ENCODE measurements at regions not wholly inside any gene's neighbourhood (a gene's known extent, or its start where the extent isn't known, plus 50 kb on each side); places are given as distances from the start of the nearest gene placed in this dataset.

- DNase-seq (ENCODE audit: low read depth in 2 of 2): no peak
These were observed 213.5 kb upstream of the ADRA1B start for GRCh38 chr5:159702826-159703225.

GRCh38 chr5:159704160-159704559 lies 212.1 kb upstream of the ADRA1B start:
- DNase-seq (ENCODE audit: low read depth in 2 of 2): no peak

- DNase-seq (ENCODE audit: low read depth in 2 of 2): no peak
These were observed 210.3 kb upstream of the ADRA1B start for GRCh38 chr5:159705948-159706347.

GRCh38 chr5:159708090-159708489 lies 208.2 kb upstream of the ADRA1B start:
- no peak for DNase-seq (ENCODE audit: low read depth in 2 of 2)

- DNase-seq (ENCODE audit: low read depth in 2 of 2): no peak
These were observed 203.6 kb upstream of the ADRA1B start for GRCh38 chr5:159712672-159713071.

- DNase-seq (ENCODE audit: low read depth in 2 of 2): no peak
These were observed 203.0 kb upstream of the ADRA1B start for GRCh38 chr5:159713254-159713653.

- DNase-seq (ENCODE audit: low read depth in 2 of 2): no peak
These were observed 202.5 kb upstream of the ADRA1B start for GRCh38 chr5:159713773-159714172.

- no peak for DNase-seq (ENCODE audit: low read depth in 2 of 2)
These were observed 190.8 kb upstream of the ADRA1B start for GRCh38 chr5:159725475-159725874.

- DNase-seq (ENCODE audit: low read depth in 2 of 2): no peak
These were observed 189.1 kb upstream of the ADRA1B start for GRCh38 chr5:159727167-159727566.

GRCh38 chr5:159730285-159730684 lies 186.0 kb upstream of the ADRA1B start:
- no peak for DNase-seq (ENCODE audit: low read depth in 2 of 2)

GRCh38 chr5:159732220-159732619 lies 184.1 kb upstream of the ADRA1B start:
- no peak for DNase-seq (ENCODE audit: low read depth in 2 of 2)

- no peak for DNase-seq (ENCODE audit: low read depth in 2 of 2)
These were observed 181.9 kb upstream of the ADRA1B start for GRCh38 chr5:159734366-159734765.

GRCh38 chr5:159735036-159735435 lies 181.2 kb upstream of the ADRA1B start:
- DNase-seq (ENCODE audit: low read depth in 2 of 2): no peak

GRCh38 chr5:159735749-159736660 lies 180.3 kb upstream of the ADRA1B start:
- no peak for DNase-seq (ENCODE audit: low read depth in 2 of 2)

- DNase-seq (ENCODE audit: low read depth in 2 of 2): no peak
These were observed 179.4 kb upstream of the ADRA1B start for GRCh38 chr5:159736844-159737243.

GRCh38 chr5:159737263-159737662 lies 179.0 kb upstream of the ADRA1B start:
- no peak for DNase-seq (ENCODE audit: low read depth in 2 of 2)

- no peak for DNase-seq (ENCODE audit: low read depth in 2 of 2)
These were observed 174.4 kb upstream of the ADRA1B start for GRCh38 chr5:159741829-159742322.

- no peak for DNase-seq (ENCODE audit: low read depth in 2 of 2)
These were observed 173.0 kb upstream of the ADRA1B start for GRCh38 chr5:159743234-159743633.

GRCh38 chr5:159746707-159747106 lies 169.6 kb upstream of the ADRA1B start:
- DNase-seq (ENCODE audit: low read depth in 2 of 2): no peak

- DNase-seq (ENCODE audit: low read depth in 2 of 2): no peak
These were observed 167.1 kb upstream of the ADRA1B start for GRCh38 chr5:159749146-159749545.

GRCh38 chr5:159750226-159750625 lies 166.1 kb upstream of the ADRA1B start:
- DNase-seq (ENCODE audit: low read depth in 2 of 2): no peak

- no peak for DNase-seq (ENCODE audit: low read depth in 2 of 2)
These were observed 164.8 kb upstream of the ADRA1B start for GRCh38 chr5:159751459-159751858.

- DNase-seq (ENCODE audit: low read depth in 2 of 2): no peak
These were observed 163.5 kb upstream of the ADRA1B start for GRCh38 chr5:159752622-159753275.
